Neural cell (in vitro differentiated cells): ENCODE measurements at regions not wholly inside any gene's neighbourhood (a gene's known extent, or its start where the extent isn't known, plus 50 kb on each side); places are given as distances from the start of the nearest gene placed in this dataset.

Experiments used
- EZH2 ChIP-seq: fragments of 200-600, 300-800 bp; shearing (Covaris generic), sonication (generic); IDR thresholded peaks from 2 replicates; pipeline ENCODE4 v1.6.1; 2014; ENCODE audit warnings: antibody characterized with exemption, low read length, borderline replicate concordance, mild to moderate bottlenecking; ENCODE audit not compliant: insufficient read depth, poor library complexity, severe bottlenecking
- MXI1 ChIP-seq: fragments of 450-650 bp; conservative IDR thresholded peaks from 2 replicates; pipeline ENCODE4 v1.6.1; 2014; ENCODE audit warnings: antibody characterized with exemption, mild to moderate bottlenecking; ENCODE audit not compliant: poor library complexity, severe bottlenecking
- POLR2AphosphoS5 ChIP-seq: IDR thresholded peaks from 2 replicates; pipeline ENCODE4 v1.6.1; 2012
- TF ChIP-seq, protein P1 (sequence below): fragments of 450-650 bp; IDR thresholded peaks from 2 replicates; pipeline ENCODE4 v1.5.1; 2014; ENCODE audit warnings: antibody characterized with exemption, mild to moderate bottlenecking, moderate library complexity; ENCODE audit not compliant: poor library complexity, severe bottlenecking

DNA sequence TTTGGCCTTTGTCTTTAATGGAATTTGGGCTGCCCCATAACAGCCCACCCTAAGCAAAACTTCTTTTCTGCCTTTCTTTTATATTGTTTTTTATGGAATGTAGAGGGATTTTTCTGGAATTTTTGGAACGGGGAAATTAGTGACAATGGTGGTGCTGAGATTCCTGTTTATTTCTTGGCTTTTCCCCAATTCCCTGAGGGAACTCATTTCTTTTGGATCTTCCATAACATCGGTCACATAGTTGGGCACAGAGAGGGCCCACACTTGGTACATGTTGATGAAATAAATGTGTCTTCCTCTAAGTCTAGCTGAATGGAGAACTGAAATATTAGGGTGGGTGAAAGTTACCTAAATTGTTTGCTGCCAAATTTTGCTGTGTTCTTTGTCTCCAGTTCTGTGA is 191.6 kb upstream of the TNP1 start:
- TF ChIP-seq, protein P1, sequence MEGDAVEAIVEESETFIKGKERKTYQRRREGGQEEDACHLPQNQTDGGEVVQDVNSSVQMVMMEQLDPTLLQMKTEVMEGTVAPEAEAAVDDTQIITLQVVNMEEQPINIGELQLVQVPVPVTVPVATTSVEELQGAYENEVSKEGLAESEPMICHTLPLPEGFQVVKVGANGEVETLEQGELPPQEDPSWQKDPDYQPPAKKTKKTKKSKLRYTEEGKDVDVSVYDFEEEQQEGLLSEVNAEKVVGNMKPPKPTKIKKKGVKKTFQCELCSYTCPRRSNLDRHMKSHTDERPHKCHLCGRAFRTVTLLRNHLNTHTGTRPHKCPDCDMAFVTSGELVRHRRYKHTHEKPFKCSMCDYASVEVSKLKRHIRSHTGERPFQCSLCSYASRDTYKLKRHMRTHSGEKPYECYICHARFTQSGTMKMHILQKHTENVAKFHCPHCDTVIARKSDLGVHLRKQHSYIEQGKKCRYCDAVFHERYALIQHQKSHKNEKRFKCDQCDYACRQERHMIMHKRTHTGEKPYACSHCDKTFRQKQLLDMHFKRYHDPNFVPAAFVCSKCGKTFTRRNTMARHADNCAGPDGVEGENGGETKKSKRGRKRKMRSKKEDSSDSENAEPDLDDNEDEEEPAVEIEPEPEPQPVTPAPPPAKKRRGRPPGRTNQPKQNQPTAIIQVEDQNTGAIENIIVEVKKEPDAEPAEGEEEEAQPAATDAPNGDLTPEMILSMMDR: no peak
- TF ChIP-seq POLR2AphosphoS5 (no peak), EZH2 (no peak), MXI1 (no peak)
